Panc1 (cell line): ENCODE measurements at regions not wholly inside any gene's neighbourhood (a gene's known extent, or its start where the extent isn't known, plus 50 kb on each side); places are given as distances from the start of the nearest gene placed in this dataset.

Source experiments
- ATAC-seq: fragments of 200-7000 bp; cut with Tn5 transposase; 2 replicates; pipeline ENCODE4 v1.9.1; 2020; ENCODE audit warnings: mild to moderate bottlenecking, moderate library complexity
- BruUV-seq: library from RNA; stranded (reverse); fragments of 400-500 nt; replicated peaks from 2 replicates; lab custom pipeline; 2021; lab: Mats Ljungman, UMichigan
- CTCF ChIA-PET: fragments of 300-600 bp; sonication (Branson Sonifier 250); formaldehyde crosslinking; loops from one replicate; lab custom pipeline; 2022; ENCODE audit warnings: antibody characterized with exemption; lab: Charles Lee
- POLR2A ChIA-PET: fragments of 300-600 bp; sonication (Branson Sonifier 250); formaldehyde crosslinking; loops from one replicate; lab custom pipeline; 2022; ENCODE audit warnings: antibody characterized with exemption; lab: Charles Lee
- DNase-seq: peaks from one replicate; pipeline ENCODE4 v3.0.0-alpha.2; 2010; ENCODE audit warnings: low read depth, low spot score
- H3K27ac ChIP-seq: 2 replicates; pipeline ENCODE4 v1.5.1; 2011; ENCODE audit warnings: mild to moderate bottlenecking, low read length, inconsistent platforms
- H3K27me3 ChIP-seq: fragments of 200-500 bp; sonication (Bioruptor generic); 2 replicates; pipeline ENCODE4 v1.6.0; 2014; ENCODE audit warnings: low read length, inconsistent platforms; ENCODE audit not compliant: control insufficient read depth, insufficient read depth
- H3K36me3 ChIP-seq: fragments of 200-500 bp; sonication (Bioruptor generic); 2 replicates; pipeline ENCODE4 v1.5.1; 2014; ENCODE audit warnings: inconsistent platforms, mild to moderate bottlenecking, low read length, moderate library complexity; ENCODE audit not compliant: control insufficient read depth, insufficient read depth
- H3K4me1 ChIP-seq: 2 replicates; pipeline ENCODE4 v1.5.1; 2011; ENCODE audit warnings: inconsistent platforms, mild to moderate bottlenecking, low read length, moderate library complexity; ENCODE audit not compliant: control insufficient read depth, insufficient read depth
- H3K4me3 ChIP-seq, 2 experiments: 2 replicates each; pipeline ENCODE4 v1.5.1; 2011 to 2012; ENCODE audit warnings: low read depth in 2 of 2, low read length in 2 of 2, mild to moderate bottlenecking in 2 of 2, inconsistent platforms in 1 of 2, moderate library complexity in 1 of 2
- H3K9me3 ChIP-seq: fragments of 200-500 bp; sonication (Bioruptor generic); 2 replicates; pipeline ENCODE4 v1.5.1; 2014; ENCODE audit warnings: low read depth, mild to moderate bottlenecking, inconsistent platforms, low read length, moderate library complexity; ENCODE audit not compliant: control insufficient read depth, insufficient read depth
- CTCF ChIP-seq: fragments of 450-650 bp; IDR thresholded peaks from 2 replicates; pipeline ENCODE4 v1.5.1; 2017; ENCODE audit warnings: mild to moderate bottlenecking
- POLR2AphosphoS5 ChIP-seq: IDR thresholded peaks from 2 replicates; pipeline ENCODE4 v1.6.1; 2012; ENCODE audit warnings: mild to moderate bottlenecking, low read depth, low read length, moderate library complexity
- REST ChIP-seq, 2 experiments: IDR thresholded peaks; 2 replicates each; pipeline ENCODE4 v1.6.1; 2011 to 2012; ENCODE audit warnings: low read depth in 2 of 2, control low read depth in 1 of 2, low read length in 1 of 2, mild to moderate bottlenecking in 1 of 2, moderate library complexity in 1 of 2; ENCODE audit not compliant: insufficient read depth in 1 of 2
- SIN3A ChIP-seq: IDR thresholded peaks from 2 replicates; pipeline ENCODE4 v1.6.1; 2012; ENCODE audit warnings: low read depth, mild to moderate bottlenecking, low read length, moderate library complexity, borderline replicate concordance; ENCODE audit not compliant: insufficient read depth
- TCF7L2 ChIP-seq: IDR thresholded peaks from 2 replicates; pipeline ENCODE4 v1.6.1; 2011; ENCODE audit warnings: mild to moderate bottlenecking, low read depth, low read length, inconsistent platforms
- in situ Hi-C: cut with HindIII; loops from 2 replicates; pipeline ENCODE4 v1.10.0; 2016; ENCODE audit warnings: low sequenced_read_pairs, low pct_unique_long_range_greater_than_20kb
- intact Hi-C: fragments of 100-400 bp; cut with micrococcal nuclease; formaldehyde crosslinking; loops from one replicate; pipeline ENCODE4 v1.10.0; 2022; ENCODE audit not compliant: unreplicated experiment

GRCh38 chr16:26214581-26215174 lies 522.9 kb downstream of the HS3ST4 start:
- in situ Hi-C loops, result no loop called here
- Histone ChIP-seq H3K27me3 (no peaks in the 10 kb centered on the region), H3K4me3 (no peak overlapping the region), H3K36me3 (no peaks in the 10 kb centered on the region), H3K27ac (no peak overlapping the region), H3K9me3 (no peaks in the 10 kb centered on the region), H3K4me1 (no peaks in the 10 kb centered on the region)
- no peak for DNase-seq
- ATAC-seq, result no peak
- ChIA-PET CTCF (no interaction called here), POLR2A (no interaction called here)
- TF ChIP-seq CTCF (no peak), POLR2AphosphoS5 (no peak), SIN3A (no peak), REST (IDR thresholded peaks at IDR 0.05; ENCODE audit: insufficient read depth in 1 of 2, low read depth in 2 of 2, low read length in 1 of 2) (no peak), TCF7L2 (no peak)
- BruUV-seq, result no TSS peak
- intact Hi-C loops, result no loop called here

- Histone ChIP-seq H3K4me3 (no peak overlapping the region), H3K36me3 (no peaks in the 10 kb centered on the region), H3K4me1 (no peaks in the 10 kb centered on the region), H3K9me3 (no peaks in the 10 kb centered on the region), H3K27me3 (no peaks in the 10 kb centered on the region), H3K27ac (no peak overlapping the region)
- ATAC-seq (no peak), DNase-seq (no peak)
- POLR2A ChIA-PET, result no interaction called here
- TF ChIP-seq TCF7L2, result no peak
- no peak for TF ChIP-seq REST (IDR thresholded peaks at IDR 0.05; ENCODE audit: insufficient read depth in 1 of 2, low read depth in 2 of 2, low read length in 1 of 2)
- TF ChIP-seq SIN3A, result no peak
- TF ChIP-seq CTCF, result no peak
- TF ChIP-seq POLR2AphosphoS5, result no peak
- BruUV-seq, result no TSS peak
- CTCF ChIA-PET, result no interaction called here
- intact Hi-C loops (no loop called here), in situ Hi-C loops (no loop called here)
Measured at GRCh38 chr16:26220894-26221293, 529.1 kb downstream of the HS3ST4 start.
